HUDEP-2 (cell line): ENCODE measurements at regions not wholly inside any gene's neighbourhood (a gene's known extent, or its start where the extent isn't known, plus 50 kb on each side); places are given as distances from the start of the nearest gene placed in this dataset.

Experiments used
- DNase-seq, 76 experiments: peaks; one replicate each; lab custom pipeline; 2025; ENCODE audit not compliant: unreplicated experiment in 76 of 76; lab: John Stamatoyannopoulos, UW

DNA sequence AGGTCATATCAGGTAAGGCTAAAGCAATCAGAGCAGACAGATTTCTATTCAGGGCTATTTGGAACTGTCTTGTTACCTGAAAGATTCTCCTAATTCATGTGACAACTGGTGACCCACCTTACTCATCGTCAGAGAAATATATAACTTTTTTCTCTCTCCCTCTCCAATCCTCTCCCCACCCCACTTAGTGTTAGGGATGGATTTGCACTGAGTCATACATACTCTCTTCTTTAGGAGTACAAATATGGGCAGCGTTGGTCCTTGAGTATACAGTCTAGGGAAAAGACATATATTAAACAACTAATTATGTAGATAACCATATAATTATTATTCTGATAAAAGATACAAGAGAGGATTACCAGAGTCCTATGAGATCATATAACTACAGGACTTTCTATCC, 246.3 kb downstream of the HHIPL2 start:
- no peak for DNase-seq

DNA sequence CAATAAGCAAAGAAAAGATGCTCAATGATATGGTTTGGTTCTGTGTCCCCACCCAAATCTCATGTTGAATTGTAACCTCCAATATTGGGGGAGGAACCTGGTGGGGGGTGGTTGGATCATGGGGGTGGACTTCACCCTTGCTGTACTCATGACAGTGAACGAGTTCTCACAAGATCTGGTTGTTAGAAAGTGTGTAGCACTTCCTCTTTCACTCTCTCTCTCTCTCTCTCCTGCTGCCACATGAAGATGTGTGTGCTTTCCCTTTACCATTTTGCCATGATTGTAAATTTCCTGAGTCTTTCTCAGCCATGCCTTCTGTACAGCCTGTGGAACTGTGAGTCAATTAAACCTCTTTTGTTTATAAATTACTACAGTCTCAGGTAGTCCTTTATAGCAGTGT, 248.4 kb downstream of the HHIPL2 start:
- DNase-seq: no peak

DNA sequence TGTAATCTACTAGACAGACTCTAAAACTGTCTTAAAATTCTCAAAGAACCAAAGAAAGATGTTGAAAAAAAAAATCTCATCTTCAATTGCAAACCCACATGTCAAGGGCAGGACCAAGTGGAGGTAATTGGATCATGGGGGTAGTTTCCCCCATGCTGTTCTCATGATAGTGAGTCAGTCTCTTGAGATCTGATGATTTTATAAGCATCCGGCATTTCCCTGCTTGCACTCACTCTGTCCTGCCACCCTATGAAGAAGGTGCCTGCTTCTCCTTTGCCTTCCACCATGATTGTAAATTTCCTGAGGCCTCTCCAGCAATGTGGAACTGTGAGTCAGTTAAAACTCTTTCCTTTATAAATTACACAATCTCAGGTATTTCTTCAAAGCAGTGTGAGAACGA, 257.0 kb downstream of the HHIPL2 start:
- no peak for DNase-seq

DNA sequence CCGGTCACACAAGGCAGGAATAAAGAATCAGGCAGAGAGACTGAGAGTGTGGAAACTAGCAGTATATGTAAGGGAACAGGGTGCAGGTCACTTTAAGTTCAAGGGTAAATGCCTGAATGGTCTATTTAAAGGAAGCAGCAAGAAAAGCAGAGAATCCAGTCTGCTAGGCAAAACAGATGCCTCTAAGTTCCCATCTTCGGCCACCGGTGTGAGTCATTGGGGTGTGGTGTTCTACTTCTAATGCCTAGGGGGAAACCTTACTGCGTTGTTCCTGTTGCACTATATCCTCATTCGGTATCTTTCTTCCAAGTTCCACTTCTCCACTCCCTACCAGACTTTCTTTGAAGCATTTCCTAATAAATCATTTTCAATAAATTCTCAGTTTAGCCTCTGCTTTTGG, 259.9 kb downstream of the HHIPL2 start:
- DNase-seq: peak in 1 of 76 experiments; percentile 2

DNA sequence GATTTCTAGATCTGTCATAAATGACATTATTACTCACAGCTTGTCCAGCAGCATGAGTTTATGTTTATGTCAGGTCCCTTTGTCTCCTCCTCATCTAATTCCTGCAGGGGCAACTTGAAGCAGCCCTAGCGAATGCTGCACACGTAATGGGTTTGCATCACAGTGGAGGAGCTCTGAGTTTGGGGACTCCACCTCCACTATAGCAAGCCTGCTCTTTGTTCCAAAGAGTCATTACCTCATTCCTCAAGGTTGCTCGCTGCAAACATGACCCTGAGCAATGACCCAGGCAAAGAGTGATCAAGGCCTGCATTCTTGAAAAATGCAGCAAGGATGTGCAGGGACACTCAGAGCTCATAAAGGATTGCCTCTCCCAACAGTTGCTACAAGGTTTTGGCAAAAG, 261.9 kb downstream of the HHIPL2 start:
- no peak for DNase-seq

DNA sequence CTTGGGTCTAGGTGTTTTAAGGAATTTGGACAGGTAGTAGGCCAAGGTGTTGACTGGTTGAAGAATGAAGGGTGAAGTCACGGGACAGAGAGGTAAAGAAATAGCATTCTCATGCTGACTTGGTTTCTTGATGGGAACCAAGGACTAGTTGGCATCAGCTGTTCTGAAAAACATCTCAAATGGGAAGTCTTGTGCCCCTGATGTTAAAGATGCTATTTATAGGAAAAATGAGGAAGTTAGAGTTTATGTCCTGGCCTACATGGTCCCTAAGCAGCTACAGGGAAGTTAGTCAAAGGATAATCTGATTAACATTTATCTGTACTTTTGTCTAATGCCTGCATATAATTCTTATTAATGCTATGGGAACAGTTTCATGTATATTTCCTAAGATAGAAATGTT, 262.4 kb downstream of the HHIPL2 start:
- DNase-seq: no peak

DNA sequence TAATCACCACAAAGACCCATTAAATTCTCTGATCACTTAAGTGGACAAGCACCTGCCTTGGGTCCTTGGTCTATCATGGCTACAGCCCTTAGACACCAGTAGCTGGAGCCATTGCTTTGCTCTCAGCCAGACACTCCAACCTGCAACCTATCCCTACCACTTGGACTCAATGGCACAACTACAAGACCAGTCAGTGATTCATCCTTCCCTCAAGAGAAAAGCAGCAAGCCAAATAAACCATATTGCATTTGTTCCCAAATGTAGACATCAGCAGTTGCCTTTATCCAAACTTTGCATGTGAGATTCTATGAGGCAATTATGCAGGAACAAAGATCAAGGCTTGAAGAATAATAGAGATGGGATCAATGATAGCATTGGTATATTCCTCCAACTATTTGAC, 263.4 kb downstream of the HHIPL2 start:
- DNase-seq: no peak

DNA sequence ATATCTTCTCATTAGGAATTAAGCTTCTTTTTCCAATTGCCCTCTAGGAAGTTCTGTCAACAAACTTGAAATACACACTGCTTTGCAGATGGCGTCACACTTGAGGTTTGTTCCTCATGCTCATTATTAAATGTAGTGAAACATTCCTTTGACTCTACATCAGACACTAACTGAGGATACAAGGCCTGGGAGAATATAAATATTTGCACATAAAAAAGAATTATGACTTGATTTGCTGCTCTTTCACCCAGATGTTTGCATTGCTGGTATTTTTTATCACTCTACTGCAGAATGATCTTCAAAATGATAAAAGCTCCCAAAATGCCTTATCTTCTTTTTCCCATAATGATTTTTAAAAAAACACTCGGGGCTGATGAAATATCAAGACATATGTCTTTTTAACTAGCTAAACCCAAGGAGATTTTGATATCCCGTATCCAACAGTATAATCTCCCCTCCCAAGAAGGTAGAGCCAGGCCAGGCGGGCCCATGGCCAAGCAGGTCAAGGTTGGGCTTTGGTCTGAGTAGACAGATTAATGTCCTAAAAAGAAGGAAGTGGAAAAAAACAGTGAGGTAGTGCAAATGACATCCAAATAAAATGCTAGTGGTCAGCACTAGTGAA, 264.6 kb downstream of the HHIPL2 start:
- no peak for DNase-seq

DNA sequence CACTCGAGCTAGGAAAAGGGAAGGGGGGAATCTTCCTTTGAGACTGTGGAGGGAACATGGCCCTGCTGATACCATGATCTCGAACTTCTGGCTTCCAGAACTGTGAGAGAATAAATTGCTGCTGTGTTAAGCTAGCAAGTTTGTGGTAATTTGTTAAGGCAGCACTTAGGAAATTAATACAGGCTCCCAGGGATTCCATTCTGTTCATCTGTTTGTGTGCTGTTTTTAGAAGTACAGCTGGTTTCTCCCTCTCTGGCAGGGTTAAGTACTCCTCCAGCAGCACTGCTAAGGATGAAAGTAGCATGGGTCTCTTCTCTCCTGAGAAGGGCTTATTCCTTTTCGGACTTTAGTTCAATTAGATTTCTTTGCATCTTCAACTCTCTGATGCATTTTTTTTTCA, 268.3 kb downstream of the HHIPL2 start:
- DNase-seq: no peak

DNA sequence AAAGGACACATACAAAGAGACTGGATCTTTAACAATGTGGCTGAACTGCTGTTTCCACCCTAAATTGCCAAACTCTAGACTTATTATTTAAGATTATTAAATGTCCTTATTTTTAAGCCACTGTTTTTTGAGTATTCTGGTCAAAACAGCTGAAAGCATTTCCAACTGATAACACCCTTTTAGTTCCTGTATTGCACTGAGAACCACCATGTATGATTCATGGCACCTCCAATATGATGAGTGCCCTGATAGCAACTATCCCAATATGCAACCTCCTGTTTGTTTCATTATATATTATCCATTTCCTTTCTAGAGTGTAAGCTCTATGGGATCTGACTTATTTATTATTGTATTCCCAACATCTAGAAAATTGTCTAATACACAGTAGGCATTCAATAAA, 269.4 kb downstream of the HHIPL2 start:
- DNase-seq: no peak

DNA sequence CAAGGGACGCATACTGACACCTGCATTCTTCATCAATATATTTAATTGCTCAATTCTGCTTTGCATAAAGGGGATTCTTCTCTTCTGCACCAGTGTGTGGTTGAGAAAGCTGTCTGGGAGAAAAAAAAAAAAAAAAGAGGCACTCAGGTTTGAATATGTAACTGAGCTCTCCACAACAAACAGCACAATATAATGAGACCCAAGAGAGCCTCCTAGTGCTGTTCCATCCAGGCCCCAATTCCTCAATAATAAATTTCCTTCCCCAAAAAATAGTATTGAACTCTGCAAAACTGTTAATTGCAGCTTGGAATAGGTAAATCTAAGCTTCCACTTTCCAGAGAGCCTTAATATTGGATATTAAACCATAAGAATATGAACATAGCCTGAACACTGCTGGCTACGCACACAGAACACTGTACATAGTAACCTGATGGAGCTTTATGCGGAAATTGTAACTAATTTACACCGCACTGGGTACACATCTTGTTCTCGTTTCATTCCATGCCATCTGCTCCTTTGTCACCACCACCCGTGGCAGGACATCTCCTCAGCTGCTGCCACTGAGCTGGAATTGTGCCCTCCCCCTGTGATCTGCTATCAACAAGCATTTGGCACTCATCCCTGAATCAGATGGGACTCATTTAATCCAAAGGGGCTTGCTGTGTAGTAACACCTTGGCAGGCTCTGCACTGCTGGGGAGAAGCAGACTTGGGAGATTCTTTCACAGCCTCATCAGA, 272.0 kb downstream of the HHIPL2 start:
- no peak for DNase-seq

DNA sequence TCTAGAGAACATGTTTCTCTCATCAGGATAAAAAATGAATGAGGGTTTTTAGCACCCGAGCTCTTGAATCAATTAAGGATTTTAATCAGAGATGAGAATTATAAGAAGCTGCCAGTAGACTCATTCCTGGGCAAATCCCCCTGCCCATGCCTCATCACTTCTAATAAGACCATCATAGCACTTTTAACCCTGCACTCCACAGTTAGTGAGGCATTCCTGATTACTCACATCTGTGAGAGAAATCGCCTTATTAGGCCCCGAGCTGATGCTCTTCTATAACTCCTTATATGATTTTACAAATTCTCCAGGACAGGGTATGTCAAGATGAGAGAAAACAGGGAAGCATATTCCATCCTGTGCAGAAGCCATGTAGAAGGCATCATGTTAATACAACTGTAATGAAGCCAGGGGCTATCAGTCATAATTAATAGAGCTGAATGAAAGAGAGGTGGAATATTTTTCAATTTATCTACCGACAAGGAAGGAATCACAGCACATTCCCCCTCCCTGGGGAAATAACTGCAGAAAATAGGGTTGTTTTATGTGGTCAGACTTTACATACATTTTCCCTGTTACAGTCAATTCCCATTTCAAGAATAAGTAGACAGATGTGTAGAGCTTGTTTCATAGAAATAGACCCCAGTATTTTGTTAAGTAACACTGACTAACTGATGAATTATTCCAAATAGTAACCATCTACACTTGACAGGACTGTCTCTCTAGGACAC, 272.7 kb downstream of the HHIPL2 start:
- no peak for DNase-seq

DNA sequence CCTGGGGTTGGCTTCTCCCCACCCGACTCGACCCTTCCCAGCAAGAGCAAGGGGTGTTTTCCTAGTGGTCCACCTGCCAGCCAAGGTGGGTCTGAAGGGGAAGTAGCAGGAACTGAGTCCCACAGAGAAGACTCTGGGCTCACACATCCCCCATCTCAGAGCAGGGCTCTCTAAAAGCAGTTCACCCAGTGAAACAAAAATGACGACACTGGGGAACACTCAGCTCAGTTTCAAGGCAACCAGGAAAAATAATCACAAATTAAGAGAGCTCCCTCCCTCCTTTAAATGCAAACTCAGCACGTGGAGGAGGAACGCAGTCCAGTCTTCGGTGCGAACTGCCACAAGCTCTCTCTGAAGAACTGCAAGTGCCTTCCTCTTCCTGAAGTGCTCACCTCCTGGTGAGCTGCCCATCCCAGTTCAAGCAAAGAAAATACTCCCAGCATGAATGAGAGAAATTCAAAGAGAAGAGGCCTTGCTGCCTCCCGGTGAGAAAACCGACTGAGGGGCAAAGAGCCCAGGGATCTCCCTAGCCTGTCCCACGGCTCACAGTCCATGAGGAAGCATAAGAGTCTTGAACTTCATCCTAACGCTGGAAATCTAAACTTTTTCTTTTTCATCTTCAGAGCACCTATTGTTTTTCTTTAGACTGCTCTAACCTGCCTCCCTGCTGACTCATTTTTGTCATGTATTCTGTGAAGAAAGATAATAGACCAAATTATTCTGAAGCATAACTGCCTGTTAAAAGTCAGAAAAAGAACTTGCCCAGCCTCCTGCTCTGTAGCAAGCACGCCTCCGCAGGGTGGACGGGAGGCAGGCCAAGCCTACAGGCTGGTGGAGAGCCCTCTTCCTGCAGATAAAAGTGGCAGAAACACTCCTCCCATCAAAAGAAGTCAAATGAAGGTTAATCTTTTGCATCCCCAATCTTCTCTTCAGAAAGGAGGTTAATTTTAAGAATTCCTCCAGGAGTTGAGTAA, 281.4 kb downstream of the HHIPL2 start:
- peak in 35 of 76 experiments; percentile 1 to 68 (median 24) for DNase-seq

DNA sequence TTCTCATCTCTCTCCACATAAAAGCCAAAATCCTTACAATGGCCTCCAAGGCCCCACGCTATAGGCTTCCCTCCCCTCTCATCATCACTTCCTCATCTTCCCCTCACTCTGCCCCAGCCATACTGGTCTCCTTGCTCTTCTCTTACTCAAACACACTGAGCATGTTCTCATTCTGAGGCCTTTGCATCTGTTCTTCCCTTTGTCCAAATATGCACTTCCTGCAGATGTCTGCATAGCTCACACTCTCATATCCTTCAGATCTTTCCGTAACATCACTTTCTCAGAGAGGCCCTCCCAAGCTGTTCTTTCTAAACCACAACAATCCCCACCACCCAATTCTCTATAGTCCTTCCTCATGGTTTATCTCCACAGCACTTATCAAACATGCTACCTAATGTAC, 284.1 kb downstream of the HHIPL2 start:
- DNase-seq: no peak

DNA sequence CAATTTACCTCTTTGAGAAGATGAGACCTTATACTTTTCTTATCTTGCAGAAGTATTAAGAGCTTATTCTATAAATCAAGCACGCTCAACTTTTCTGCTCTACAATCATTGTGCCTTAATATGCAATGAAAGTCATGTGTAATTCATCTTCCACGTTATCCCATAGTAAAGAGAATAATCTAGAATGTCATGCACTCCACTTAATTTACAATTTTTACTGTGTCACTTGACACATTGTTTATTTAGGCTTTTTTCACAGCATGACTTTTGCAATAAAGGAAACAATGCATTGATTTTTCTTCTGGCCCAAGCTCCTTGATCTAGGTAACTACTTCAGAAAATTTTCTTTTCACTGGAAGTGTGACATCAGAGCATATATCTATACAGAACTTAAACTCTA, 290.9 kb downstream of the HHIPL2 start:
- no peak for DNase-seq

DNA sequence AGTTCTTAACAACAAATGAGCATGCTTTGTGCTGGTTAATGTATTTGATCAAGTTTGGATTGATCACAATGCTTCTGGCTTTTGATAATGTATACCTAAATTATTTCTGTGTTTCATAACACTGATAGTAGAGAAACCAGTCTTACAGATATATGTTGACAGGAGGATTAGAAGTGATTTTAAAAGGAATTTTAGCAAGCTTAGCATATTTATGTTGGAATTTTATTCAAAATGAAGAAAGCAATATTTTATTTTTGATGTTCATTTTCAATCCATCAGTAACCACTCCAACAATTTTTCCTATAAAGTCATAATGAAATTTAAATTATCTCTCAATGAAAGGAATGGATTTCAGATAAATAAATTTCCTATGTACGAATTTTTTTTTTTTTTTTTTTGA, 291.8 kb downstream of the HHIPL2 start:
- DNase-seq: no peak

DNA sequence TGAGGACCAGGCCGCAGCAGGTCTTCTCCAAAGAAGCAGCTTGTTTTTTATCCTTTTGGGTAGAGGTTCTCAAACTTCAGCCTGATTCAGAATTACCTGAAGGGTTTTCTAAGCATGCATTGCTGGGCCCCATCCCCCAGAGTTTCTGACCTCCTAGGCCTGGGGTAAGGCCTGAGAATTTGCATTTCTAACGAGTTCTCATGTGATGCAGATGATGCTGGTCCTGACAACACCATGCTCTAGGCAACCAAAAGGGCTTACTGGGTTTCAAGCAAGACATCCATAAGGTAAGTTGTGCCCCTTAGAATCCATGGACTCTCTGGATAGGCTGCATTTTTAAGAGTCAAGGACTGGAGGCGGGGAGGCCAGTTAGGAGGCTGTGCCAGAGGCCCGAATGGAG, 295.1 kb downstream of the HHIPL2 start:
- DNase-seq: no peak

DNA sequence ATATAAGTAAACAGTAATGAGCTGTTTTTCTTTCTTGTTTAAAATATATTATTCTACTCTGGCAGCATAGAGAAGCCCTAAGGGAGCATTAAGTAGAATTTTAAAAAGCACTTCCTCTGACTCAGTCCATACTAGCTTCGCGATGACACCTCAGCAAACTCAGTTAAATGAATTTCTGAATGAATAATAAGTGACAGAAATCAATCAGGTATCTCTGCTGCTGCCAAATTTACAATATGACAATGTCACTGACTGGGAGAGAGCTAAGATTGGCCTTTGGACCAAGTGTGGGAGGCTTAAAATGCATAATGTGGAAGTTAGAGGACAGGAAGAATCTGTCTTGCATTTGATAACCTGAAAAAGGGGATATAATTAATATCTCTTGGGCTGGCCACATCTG, 296.1 kb downstream of the HHIPL2 start:
- DNase-seq: no peak

DNA sequence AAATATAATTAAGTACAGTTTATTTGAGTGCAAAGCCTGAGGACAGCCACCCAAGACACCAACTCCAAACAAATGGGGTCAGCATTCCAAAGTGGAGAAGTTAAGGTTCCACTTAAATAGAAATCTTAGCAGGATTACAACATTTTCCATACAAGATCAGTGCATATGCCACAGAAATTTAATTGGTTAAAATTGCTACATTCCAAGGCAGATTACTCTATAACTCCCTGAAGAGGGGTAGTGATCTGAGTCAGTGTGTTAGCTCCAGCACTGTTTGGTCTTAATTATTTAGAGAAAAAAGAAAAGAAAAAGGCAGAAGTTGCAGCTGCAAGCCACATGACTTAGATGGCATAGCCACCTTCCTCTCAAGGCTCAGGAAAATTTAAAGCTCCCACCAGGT, 297.5 kb downstream of the HHIPL2 start:
- no peak for DNase-seq

DNA sequence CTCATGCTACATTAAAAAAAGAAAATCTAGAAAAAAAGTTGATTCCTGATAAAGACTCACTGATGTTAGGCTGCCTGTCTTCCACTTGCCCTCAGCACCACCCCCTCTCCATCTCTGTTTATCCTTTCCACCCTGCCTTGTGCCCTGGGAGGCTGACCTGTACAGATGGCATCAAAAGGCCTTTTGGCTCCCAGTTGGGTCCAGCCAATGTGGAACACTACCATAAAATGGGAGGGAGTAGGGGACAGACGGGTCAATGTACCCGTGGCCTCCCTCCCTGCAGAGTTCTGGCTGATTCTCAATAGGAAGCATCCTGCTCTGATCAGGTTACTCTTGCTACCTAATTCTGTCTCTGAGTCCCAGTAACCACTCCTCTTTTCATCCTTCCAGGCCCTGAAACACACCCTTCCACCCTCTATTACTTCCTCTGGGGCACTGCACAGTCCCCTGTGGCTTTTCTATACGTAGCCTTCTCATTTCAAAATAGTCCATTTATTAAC, 300.0 kb downstream of the HHIPL2 start:
- DNase-seq: no peak

DNA sequence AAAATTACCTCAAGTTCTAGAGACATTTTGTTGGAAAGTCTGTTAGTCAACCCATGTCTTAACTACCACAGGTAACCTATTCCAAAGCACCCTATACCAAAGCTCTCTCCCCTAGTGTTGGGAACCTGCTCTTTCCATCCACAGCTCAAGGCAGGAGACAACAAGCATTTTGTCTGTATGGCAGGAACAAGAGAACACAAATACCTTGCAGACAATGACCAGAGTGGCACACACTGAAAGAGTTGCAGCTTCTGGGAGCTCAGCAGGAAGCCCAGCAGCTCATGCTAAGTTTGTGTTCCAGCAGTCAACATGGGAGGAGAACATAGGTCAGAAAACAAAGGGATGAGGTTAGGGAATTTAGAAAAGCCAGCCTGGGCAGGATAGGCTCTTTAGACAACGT, 300.8 kb downstream of the HHIPL2 start:
- no peak for DNase-seq
